GM21423 (cell line): ENCODE measurements at regions not wholly inside any gene's neighbourhood (a gene's known extent, or its start where the extent isn't known, plus 50 kb on each side); places are given as distances from the start of the nearest gene placed in this dataset.

Source experiments
- ATAC-seq: cut with Tn5 transposase; IDR thresholded peaks from one replicate; pipeline ENCODE4 v1.9.1; 2021; ENCODE audit warnings: mild to moderate bottlenecking, moderate library complexity; ENCODE audit not compliant: unreplicated experiment

GRCh38 chr7:94261067-94261466, 133.6 kb upstream of the COL1A2 start:
- ATAC-seq: no peak

DNA sequence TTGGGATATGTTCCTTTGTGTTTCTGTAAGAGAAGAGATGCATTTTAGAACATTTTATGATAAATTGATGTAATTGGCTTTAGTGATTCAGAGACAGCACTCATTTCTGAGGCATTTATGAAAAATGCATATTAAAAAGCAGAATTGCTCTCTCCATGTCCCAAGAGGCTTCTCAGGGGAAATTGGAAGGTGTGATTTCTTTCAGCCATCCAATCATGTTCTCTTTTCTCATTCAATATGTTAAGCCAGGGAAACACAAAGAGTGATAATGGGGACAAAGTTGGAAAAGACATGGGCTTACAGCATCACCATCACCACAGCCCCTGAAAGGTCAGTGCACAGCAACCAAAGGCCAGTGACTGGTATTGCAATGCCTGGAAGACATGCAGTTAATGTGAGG, 129.9 kb upstream of the COL1A2 start:
- no peak for ATAC-seq

GRCh38 chr7:94265456-94265855, 129.2 kb upstream of the COL1A2 start:
- ATAC-seq: no peak

GRCh38 chr7:94266238-94266644, 128.5 kb upstream of the COL1A2 start:
- ATAC-seq: no peak

- no peak for ATAC-seq
Measured at GRCh38 chr7:94270772-94271171, 123.9 kb upstream of the COL1A2 start.

DNA sequence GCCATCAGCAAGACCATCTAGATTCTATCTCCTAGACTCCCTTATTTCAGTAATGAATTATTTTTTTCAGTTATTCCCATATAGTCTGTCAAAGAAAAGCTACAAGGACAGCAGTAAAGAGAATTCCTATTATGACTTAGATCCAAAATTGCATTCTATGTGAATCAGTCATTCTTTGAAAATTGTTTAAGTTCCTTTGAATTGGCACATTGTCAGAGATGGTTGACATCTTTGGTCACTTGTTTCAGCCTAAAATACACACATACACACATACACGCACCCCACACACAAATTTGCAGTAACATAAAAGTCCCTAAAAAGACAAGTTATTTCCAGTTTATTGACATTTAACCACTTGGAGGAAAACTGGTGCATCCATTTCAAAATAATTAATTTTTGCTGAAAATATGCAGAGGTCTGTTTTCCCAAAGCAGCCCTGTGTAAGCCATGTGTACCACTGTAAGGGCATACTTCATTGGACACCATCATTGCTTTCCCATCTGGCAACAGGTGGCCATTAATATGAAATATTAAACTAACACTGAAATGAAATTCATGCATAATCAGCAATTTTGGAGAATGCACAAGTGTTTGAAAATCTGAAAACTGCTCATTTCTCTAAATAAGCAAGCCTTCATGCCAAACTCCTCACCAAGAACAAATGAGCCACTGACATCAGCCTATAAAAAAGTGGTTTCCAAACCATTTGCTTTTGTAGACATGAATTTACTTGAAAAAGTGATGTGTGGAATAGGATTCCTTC, 121.7 kb upstream of the COL1A2 start:
- no peak for ATAC-seq

- no peak for ATAC-seq
Measured at GRCh38 chr7:94274828-94275227, 119.9 kb upstream of the COL1A2 start.

DNA sequence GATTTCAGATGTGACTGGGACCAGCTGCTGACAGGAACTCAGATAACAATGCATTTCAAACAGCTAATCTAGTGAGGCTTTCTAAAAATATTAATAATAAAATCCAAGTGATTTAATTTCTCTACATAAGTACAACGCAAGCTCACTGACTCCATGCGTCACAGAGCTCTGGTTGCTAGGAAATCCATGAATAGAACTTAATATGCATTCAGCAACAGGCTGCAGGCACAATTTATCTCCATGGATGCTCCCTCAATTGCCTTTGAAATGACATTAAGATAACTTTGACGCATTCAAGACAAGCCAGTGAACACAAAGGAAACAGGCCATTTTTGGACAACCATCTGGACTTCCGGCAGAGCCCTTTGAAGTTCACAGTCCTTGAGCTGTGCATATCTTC, 118.7 kb upstream of the COL1A2 start:
- ATAC-seq: no peak

GRCh38 chr7:94276795-94277194, 117.9 kb upstream of the COL1A2 start:
- ATAC-seq: peak; percentile 53

GRCh38 chr7:94277236-94277635, 117.5 kb upstream of the COL1A2 start:
- no peak for ATAC-seq

DNA sequence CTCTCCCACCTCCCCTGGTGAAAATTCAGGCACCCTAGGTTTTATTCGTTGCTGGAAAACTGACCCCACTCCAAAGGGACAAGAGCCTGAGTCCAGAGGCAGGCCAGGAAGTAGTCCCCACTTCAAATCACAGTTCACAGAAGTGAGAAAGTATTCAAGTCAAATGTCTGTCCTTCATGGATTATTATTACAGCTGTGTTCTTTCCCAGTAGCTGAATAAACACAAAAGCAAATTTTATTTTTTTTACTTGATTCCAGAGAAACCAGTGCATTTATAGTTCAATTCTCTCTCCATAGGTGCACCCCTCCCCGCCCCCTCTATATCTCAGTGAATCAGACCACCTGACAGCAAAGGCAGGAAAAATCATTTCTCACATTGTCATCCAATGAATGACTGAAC, 113.8 kb upstream of the COL1A2 start:
- no peak for ATAC-seq

DNA sequence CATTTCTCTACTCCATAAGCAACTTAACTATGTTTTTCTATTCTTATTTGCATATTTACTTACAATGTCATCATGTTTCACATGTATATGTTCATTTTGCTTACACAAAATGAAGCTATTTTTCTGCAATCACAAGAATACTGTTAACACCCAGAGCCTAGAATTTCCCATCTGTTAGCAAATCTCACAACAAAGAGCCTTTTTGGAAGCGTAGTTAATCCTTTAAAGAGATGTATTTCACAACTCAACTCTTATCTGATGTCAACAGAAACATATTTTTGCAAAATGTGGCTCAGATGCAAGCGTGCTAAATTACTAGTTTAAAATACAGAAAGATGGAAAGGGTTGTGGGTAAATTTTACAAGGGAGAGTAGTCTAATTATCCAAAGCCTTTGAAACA, 110.6 kb upstream of the COL1A2 start:
- ATAC-seq: no peak

DNA sequence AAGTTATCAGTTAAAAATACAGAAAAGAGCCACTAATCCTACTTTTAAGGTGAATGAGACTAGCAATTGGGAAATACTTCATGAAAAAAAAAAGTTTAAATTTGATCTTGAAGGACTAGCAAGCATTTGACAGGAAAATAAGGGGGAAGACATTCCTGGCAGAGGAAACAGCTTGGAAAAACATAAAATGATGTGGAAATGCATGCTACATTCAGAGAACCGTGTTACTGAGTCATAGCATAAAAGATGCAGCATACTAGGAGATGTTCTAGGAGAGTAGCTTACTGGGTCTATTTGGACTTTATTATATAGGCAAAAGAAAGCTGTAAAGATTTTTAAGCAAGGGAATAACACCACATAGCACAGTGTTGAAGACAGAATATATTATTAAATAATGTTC, 108.6 kb upstream of the COL1A2 start:
- no peak for ATAC-seq

- ATAC-seq: no peak
Measured at GRCh38 chr7:94288096-94288495, 106.6 kb upstream of the COL1A2 start.

DNA sequence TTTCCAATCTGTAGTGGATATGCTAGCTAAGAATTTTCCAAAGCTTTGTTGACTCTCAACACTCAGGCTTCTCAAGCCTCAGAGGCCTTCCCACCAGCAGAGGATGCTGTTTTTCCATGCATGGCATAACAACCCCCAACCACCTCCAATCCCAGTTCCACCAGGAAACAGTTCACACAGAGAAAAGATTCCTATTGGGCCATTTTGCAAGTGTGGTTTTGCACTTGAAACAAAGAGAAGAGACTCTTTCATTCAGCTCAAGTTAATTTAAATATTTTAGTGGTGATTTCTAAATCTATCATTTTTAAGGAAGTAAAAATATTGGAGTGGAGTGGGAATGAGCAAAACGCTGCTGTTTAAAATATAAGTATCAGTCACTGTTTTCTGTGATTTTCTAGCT, 105.6 kb upstream of the COL1A2 start:
- no peak for ATAC-seq

DNA sequence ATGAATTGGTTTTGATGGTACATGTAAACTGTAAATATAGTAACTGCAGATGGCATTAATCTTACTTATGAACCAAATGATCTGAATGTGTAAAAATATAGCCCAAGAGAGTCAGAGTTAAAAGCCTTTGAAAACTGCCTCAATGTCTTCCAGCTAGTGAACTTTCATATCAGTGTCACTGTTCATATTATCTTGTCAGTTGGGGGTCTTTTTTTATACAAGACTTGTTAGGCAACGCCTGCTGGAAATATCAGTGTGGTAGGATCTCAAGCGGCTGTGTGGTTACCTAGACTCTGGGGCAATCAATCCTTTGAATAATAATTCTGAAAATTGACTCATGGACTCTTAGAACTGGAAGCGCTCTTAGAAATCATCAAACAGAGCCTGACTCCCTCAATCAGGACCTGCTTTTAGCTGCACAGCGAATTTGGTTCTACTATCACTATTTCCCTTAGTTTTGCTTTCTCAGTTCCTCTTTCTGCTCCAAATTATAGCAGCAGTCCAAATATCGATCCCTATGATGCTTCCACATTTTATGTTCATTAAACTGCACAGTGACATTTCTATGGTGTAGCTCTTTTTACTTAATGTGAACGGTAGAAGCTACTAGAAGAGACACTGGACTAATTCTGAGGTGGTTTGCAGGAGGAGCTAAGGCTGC, 100.1 kb upstream of the COL1A2 start:
- no peak for ATAC-seq

GRCh38 chr7:94295850-94296249, 98.8 kb upstream of the COL1A2 start:
- no peak for ATAC-seq

GRCh38 chr7:94296881-94297280, 97.8 kb upstream of the COL1A2 start:
- no peak for ATAC-seq

DNA sequence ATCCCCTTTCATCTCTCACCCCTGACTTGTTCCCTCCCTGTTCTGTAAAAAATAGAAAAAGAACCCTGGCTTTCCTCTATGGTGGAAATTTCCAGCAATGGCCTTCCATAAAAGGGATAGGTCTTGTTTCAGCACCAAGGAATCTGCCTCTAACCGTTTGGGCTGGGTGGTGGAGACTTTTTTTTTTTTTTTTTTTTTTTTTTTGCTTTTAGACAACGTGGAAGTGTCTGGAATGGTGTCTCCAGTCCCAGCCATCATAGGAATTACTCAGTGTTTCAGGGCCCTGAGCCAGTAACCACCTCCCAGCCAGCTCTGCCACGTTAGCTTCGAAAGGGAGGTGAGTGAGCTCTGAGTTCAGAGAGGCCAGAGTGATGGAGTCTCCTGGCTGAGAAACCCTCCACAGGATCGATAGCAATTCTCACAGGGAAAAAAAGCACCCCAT, 97.3 kb upstream of the COL1A2 start:
- no peak for ATAC-seq

- ATAC-seq: no peak
Measured at GRCh38 chr7:94298943-94299342, 95.8 kb upstream of the COL1A2 start.

DNA sequence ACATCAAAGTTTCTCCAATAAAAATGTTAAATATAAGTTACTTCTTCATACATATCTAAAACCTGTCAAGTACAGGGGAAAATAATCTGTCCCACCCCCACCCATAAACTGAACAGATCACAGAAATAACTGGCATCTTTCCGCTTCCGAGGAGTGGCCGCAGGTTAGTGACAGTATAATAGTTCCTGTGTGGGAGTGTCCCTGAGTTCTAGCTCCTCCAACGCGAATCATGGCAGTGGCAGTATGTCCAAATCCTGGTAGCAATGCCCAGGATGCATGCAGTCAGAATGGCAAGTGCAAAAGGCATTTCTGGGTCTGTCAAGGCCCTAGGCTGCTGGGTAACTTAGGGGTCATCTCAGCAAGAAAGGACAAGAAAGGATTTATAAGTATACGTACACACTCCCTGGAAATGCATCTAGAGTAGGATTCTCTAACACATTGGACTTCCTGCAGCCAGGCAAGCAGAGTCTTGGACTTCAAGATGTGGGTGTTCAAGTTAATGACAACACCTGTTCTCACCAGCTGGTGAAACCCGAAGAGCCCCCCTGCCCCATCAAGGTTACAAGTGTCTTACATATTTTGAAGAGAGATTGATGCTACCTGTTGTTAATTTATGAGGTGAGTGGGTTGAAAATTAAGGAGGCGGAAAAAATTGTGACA, 94.4 kb upstream of the COL1A2 start:
- no peak for ATAC-seq

- ATAC-seq: no peak
Measured at GRCh38 chr7:94301024-94301586, 93.6 kb upstream of the COL1A2 start.
